Lung (tissue), 11 donors: ENCODE measurements at regions not wholly inside any gene's neighbourhood (a gene's known extent, or its start where the extent isn't known, plus 50 kb on each side); places are given as distances from the start of the nearest gene placed in this dataset.
A peak's percentile ranks its signal among the peaks of the same experiment; 100 is the strongest.

Experiments used
- ATAC-seq: fragments of 200-7000 bp; cut with Tn5 transposase; one replicate; pipeline ENCODE4 v1.9.1; 2020; ENCODE audit warnings: moderate number of reproducible peaks; ENCODE audit not compliant: insufficient read depth, low FRiP score
- DNase-seq, 3 donors: peaks; one replicate each; pipeline ENCODE4 v3.0.0-alpha.2; 2013 to 2017
- H3K27ac ChIP-seq, 2 donors: one replicate each; pipeline ENCODE4 v1.5.1; 2013; ENCODE audit warnings: mild to moderate bottlenecking in 2 of 2, moderate library complexity in 2 of 2, control low read depth in 1 of 2, inconsistent platforms in 1 of 2, low read depth in 1 of 2, low read length in 1 of 2
- H3K27me3 ChIP-seq, 3 donors: one replicate each; pipeline ENCODE4 v1.5.1; 2013; ENCODE audit warnings: low read length in 2 of 3; ENCODE audit not compliant: control insufficient read depth in 3 of 3, insufficient read depth in 3 of 3
- H3K36me3 ChIP-seq, 4 donors: one replicate each; pipeline ENCODE4 v1.5.1; 2013; ENCODE audit warnings: low read length in 4 of 4, mild to moderate bottlenecking in 1 of 4, moderate library complexity in 1 of 4; ENCODE audit not compliant: control insufficient read depth in 4 of 4, insufficient read depth in 4 of 4
- H3K4me1 ChIP-seq, 5 donors: one replicate each; pipeline ENCODE4 v1.5.1; 2013; ENCODE audit warnings: low read length in 5 of 5, mild to moderate bottlenecking in 2 of 5, moderate library complexity in 1 of 5; ENCODE audit not compliant: control insufficient read depth in 5 of 5, insufficient read depth in 5 of 5
- H3K4me3 ChIP-seq: one replicate; pipeline ENCODE4 v1.5.1; 2013; ENCODE audit warnings: mild to moderate bottlenecking, control low read depth, moderate library complexity
- H3K9ac ChIP-seq, 2 donors: one replicate each; pipeline ENCODE4 v1.5.1; 2013; ENCODE audit warnings: low read length in 2 of 2, control low read depth in 1 of 2; ENCODE audit not compliant: insufficient read depth in 1 of 2
- H3K9me3 ChIP-seq, 4 donors: one replicate each; pipeline ENCODE4 v1.5.1; 2013; ENCODE audit warnings: low read length in 3 of 4, mild to moderate bottlenecking in 1 of 4, moderate library complexity in 1 of 4; ENCODE audit not compliant: control insufficient read depth in 4 of 4, insufficient read depth in 3 of 4
- CTCF ChIP-seq: IDR thresholded peaks from 2 replicates; pipeline ENCODE4 v1.5.1; 2012; ENCODE audit warnings: mild to moderate bottlenecking; ENCODE audit errors: control extremely low read depth, extremely low read depth
- WGBS, 2 donors: extraction: QIAGEN DNeasy Blood & Tissue Kit; methylation state at CpG; one replicate each; pipeline ENCODE4 v1.1.7; 2013; 5-methylcytosine and 5-hydroxymethylcytosine counted together
- donor health status: control.
- donor health status: control.
- donor health status: Bipolar disorder and iron deficiency.
- donor health status: healthy.
- donor health status: DM: yes; HTN: yes; CAD: no.

- no peaks in the 10 kb centered on the region for H3K36me3 ChIP-seq
- no peak for TF ChIP-seq CTCF
- DNase-seq, result no peak
- no peaks in the 10 kb centered on the region for H3K9me3 ChIP-seq
- 86 to 90% methylated on average over 3 of the region's 3 CpGs for WGBS, 2 donors
- no peak overlapping the region for H3K27ac ChIP-seq
- no peak overlapping the region for H3K4me3 ChIP-seq
- no peaks in the 10 kb centered on the region for H3K27me3 ChIP-seq
- ATAC-seq, result no peak
- peaks cover 0 to 15% (median 3%) of the 10 kb centered on the region in 5 donors for H3K4me1 ChIP-seq
- H3K9ac ChIP-seq, result no peak overlapping the region
These were observed 288.3 kb upstream of the NR2F2 start for GRCh38 chr15:96041982-96042733.

GRCh38 chr15:96042734-96043224 is 287.7 kb upstream of the NR2F2 start:
- 24 to 49% methylated on average over 8 of the region's 8 CpGs for WGBS, 2 donors
- Histone ChIP-seq H3K9me3 (no peaks in the 10 kb centered on the region), H3K36me3 (no peaks in the 10 kb centered on the region), H3K27me3 (no peaks in the 10 kb centered on the region), H3K4me3 (no peak overlapping the region), H3K27ac (no peak overlapping the region), H3K9ac (no peak overlapping the region), H3K4me1 (peaks cover 0 to 22% (median 4%) of the 10 kb centered on the region in 5 donors)
- no peak for TF ChIP-seq CTCF
- DNase-seq, result peak in 2 of 3 donors; percentile 52 to 70
- no peak for ATAC-seq

GRCh38 chr15:96043591-96044171 is 286.8 kb upstream of the NR2F2 start:
- peaks cover 0 to 23% (median 4%) of the 10 kb centered on the region in 5 donors for H3K4me1 ChIP-seq
- no peaks in the 10 kb centered on the region for H3K36me3 ChIP-seq
- 70 to 79% methylated on average over 7 of the region's 7 CpGs for WGBS, 2 donors
- no peak for DNase-seq
- H3K27ac ChIP-seq, result no peak overlapping the region
- H3K4me3 ChIP-seq, result no peak overlapping the region
- TF ChIP-seq CTCF, result no peak
- no peak for ATAC-seq
- no peak overlapping the region for H3K9ac ChIP-seq
- no peaks in the 10 kb centered on the region for H3K27me3 ChIP-seq
- no peaks in the 10 kb centered on the region for H3K9me3 ChIP-seq
